ENCODE measurements at regions not wholly inside any gene's neighbourhood (a gene's known extent, or its start where the extent isn't known, plus 50 kb on each side); places are given as distances from the start of the nearest gene placed in this dataset.

- no peak for DNase-seq (ENCODE audit: low read depth)
- no peak overlapping the region for H3K4me3 ChIP-seq (ENCODE audit: low read length)
- TF ChIP-seq, protein P1, sequence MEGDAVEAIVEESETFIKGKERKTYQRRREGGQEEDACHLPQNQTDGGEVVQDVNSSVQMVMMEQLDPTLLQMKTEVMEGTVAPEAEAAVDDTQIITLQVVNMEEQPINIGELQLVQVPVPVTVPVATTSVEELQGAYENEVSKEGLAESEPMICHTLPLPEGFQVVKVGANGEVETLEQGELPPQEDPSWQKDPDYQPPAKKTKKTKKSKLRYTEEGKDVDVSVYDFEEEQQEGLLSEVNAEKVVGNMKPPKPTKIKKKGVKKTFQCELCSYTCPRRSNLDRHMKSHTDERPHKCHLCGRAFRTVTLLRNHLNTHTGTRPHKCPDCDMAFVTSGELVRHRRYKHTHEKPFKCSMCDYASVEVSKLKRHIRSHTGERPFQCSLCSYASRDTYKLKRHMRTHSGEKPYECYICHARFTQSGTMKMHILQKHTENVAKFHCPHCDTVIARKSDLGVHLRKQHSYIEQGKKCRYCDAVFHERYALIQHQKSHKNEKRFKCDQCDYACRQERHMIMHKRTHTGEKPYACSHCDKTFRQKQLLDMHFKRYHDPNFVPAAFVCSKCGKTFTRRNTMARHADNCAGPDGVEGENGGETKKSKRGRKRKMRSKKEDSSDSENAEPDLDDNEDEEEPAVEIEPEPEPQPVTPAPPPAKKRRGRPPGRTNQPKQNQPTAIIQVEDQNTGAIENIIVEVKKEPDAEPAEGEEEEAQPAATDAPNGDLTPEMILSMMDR (IDR thresholded peaks at IDR 0.05; ENCODE audit: insufficient read depth, low read depth, low read length, missing control alignments) = no peak
Measured at GRCh38 chr6:148200781-148201180, 141.9 kb upstream of the SASH1 start.

DNA sequence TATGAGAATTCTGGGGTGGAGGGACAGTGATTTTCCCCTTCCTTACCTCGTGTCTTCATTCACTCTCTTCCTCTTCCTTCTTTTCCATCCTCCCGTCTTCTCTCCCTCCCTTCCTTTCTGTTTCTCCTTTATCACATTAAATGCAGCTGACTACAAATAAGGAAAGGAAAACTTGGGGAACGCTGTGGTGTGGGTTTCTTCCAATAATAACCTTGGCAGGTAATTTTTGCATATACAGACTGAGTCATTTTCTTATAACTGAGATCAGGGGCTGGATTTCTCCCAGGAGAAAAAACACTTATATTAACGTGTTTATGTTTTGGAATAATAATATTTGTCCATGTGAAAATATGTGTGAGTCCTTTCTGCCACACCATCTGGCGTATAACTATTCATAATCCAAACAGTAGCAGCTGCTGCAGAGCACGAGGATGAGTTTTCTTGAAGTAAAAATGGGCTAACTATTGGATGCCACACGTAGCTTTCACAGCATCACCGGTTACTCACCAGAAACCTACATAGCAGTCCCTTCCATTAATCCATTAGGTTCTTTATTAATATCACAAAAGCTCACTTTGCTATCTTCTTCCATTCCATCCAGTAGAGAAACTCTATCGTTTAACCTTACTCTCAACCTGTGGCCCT lies 139.2 kb upstream of the SASH1 start:
- no peak overlapping the region for H3K4me3 ChIP-seq (ENCODE audit: low read length)
- TF ChIP-seq, protein P1 (IDR thresholded peaks at IDR 0.05; ENCODE audit: insufficient read depth, low read depth, low read length, missing control alignments) = no peak
- DNase-seq (ENCODE audit: low read depth) = no peak

DNA sequence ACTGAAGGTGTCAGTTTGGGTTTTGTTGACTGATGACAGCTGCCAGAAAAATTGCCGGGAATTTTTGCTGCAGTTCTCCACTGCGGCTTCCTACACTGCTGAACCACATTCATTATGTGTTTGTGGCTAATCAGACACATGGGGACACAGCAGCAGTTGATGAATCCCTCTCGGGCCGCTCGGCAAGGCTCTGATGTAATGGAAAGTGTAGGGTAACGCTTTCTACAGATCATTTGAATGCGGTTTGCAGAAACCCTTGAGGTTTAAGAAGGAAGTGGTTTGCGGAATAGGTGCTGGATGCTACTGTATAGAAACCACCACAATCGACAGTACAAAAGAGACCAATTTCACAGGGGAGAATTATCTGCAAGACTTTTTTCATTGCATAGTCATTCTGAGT lies 138.7 kb upstream of the SASH1 start:
- DNase-seq (ENCODE audit: low read depth) = no peak
- no peak overlapping the region for H3K4me3 ChIP-seq (ENCODE audit: low read length)
- TF ChIP-seq, protein P1 (IDR thresholded peaks at IDR 0.05; ENCODE audit: insufficient read depth, low read depth, low read length, missing control alignments) = no peak

- no peak for DNase-seq (ENCODE audit: low read depth)
- TF ChIP-seq, protein P1 (IDR thresholded peaks at IDR 0.05; ENCODE audit: insufficient read depth, low read depth, low read length, missing control alignments) = no peak
Measured at GRCh38 chr6:148208298-148208697, 134.3 kb upstream of the SASH1 start.

DNA sequence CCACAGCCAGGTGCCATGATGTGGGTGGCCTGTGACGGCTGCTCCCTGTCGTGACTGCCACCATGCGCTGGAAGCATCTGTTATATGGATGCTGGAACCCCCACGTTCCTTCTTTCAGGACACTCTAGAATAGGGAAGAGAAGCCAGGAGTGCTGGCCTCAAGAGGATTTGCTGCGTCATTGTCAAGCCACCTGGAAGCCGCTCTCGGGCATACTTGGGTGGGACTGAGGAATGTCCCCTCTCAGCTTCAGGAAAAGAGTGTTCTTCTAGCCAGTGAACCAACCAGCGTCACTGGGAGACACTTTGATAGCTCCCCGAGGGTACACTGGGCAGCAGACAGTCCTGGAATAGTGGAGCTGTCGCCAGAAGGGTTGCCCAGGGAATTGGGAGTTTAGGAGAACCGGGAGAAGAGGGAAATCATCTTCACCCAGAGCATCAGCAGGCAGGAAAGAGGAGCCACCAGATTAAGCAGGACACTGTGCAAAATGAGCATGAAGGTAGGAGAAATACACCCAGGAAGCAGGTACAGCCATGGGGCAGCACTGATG lies 130.8 kb upstream of the SASH1 start:
- DNase-seq (ENCODE audit: low read depth) = no peak
- H3K4me3 ChIP-seq (ENCODE audit: low read length) = no peak overlapping the region
- TF ChIP-seq, protein P1 (IDR thresholded peaks at IDR 0.05; ENCODE audit: insufficient read depth, low read depth, low read length, missing control alignments) = no peak

More at GRCh38 chr6:148208298-148208697, 134.3 kb upstream of the SASH1 start:
- no peak overlapping the region for H3K4me3 ChIP-seq (ENCODE audit: low read length)

DNA sequence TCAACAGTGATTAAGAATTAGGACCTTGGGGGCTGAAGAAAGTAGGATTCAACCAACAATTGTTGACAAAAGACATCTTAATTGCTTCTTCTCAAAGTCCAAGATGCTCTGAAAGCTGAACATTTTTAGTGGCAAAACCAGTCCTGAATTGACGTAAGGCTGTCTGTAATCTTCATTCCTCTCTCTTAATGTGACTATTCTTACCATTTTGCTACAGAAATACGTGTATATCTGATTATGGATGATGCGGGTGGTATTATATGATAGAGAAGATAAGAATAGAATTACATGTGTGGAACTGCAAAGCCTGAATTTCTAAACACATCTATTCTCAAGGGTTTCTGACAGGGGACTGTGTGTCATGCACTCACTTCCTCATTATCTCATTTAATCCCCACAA lies 130.3 kb upstream of the SASH1 start:
- H3K4me3 ChIP-seq (ENCODE audit: low read length) = no peak overlapping the region
- DNase-seq (ENCODE audit: low read depth) = no peak
- TF ChIP-seq, protein P1 (IDR thresholded peaks at IDR 0.05; ENCODE audit: insufficient read depth, low read depth, low read length, missing control alignments) = no peak

DNA sequence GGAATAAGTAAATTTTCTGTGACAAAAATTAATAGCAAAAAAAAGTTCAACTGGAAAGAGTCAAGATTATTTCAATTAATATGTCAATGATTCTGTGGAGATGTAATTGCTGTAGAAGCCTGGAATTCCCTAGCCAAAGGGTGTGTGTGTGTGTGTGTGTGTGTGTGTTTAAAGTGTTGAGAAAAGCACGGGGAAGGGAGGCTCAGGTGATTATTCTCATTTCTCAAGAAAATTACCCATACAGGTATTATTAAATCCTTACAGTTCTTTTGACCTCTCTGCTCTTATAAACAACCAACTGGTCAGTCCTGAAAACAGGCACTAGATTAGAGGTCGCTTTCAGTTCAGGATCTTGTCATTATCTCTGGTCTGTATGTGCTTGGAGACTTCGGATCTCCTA lies 129.3 kb upstream of the SASH1 start:
- no peak for DNase-seq (ENCODE audit: low read depth)
- TF ChIP-seq, protein P1 (IDR thresholded peaks at IDR 0.05; ENCODE audit: insufficient read depth, low read depth, low read length, missing control alignments) = no peak
- H3K4me3 ChIP-seq (ENCODE audit: low read length) = no peak overlapping the region
